ENCODE measurements at regions not wholly inside any gene's neighbourhood (a gene's known extent, or its start where the extent isn't known, plus 50 kb on each side); places are given as distances from the start of the nearest gene placed in this dataset.

- Histone ChIP-seq H3K9me3 (no peaks in the 10 kb centered on the region), H3K27me3 (no peaks in the 10 kb centered on the region), H3K36me3 (no peaks in the 10 kb centered on the region), H3K4me1 (no peaks in the 10 kb centered on the region), H3K4me3 (ENCODE audit: low read depth, low read length) (no peak overlapping the region)
- DNase-seq = no peak
- no peak for TF ChIP-seq CTCF (IDR thresholded peaks at IDR 0.05; ENCODE audit: low read depth, low read length)
These were observed 146.3 kb downstream of the CDCA7 start for GRCh38 chr2:173500953-173501352.

- Histone ChIP-seq H3K36me3 (no peaks in the 10 kb centered on the region), H3K27me3 (no peaks in the 10 kb centered on the region), H3K9me3 (no peaks in the 10 kb centered on the region), H3K4me3 (ENCODE audit: low read depth, low read length) (no peak overlapping the region), H3K4me1 (no peaks in the 10 kb centered on the region)
- no peak for DNase-seq
- TF ChIP-seq CTCF (IDR thresholded peaks at IDR 0.05; ENCODE audit: low read depth, low read length) = no peak
These were observed 147.6 kb downstream of the CDCA7 start for GRCh38 chr2:173502296-173502695.

GRCh38 chr2:173511357-173511756 lies 156.7 kb downstream of the CDCA7 start:
- no peak overlapping the region for H3K4me3 ChIP-seq (ENCODE audit: low read depth, low read length)
- no peaks in the 10 kb centered on the region for H3K9me3 ChIP-seq
- H3K36me3 ChIP-seq = no peaks in the 10 kb centered on the region
- no peaks in the 10 kb centered on the region for H3K4me1 ChIP-seq
- no peak for DNase-seq
- H3K27me3 ChIP-seq = no peaks in the 10 kb centered on the region; the same call in 1 of the 2 replicates
- TF ChIP-seq CTCF (IDR thresholded peaks at IDR 0.05; ENCODE audit: low read depth, low read length) = no peak

- H3K27me3 ChIP-seq = no peaks in the 10 kb centered on the region; the same call in 1 of the 2 replicates
- no peak for DNase-seq
- no peaks in the 10 kb centered on the region for H3K36me3 ChIP-seq
- H3K4me1 ChIP-seq = no peaks in the 10 kb centered on the region
- H3K4me3 ChIP-seq (ENCODE audit: low read depth, low read length) = no peak overlapping the region
- TF ChIP-seq CTCF (IDR thresholded peaks at IDR 0.05; ENCODE audit: low read depth, low read length) = no peak
- no peaks in the 10 kb centered on the region for H3K9me3 ChIP-seq
These were observed 157.3 kb downstream of the CDCA7 start for GRCh38 chr2:173511942-173512341.

- no peak for TF ChIP-seq CTCF (IDR thresholded peaks at IDR 0.05; ENCODE audit: low read depth, low read length)
- no peak for DNase-seq
- no peaks in the 10 kb centered on the region for H3K36me3 ChIP-seq
- no peaks in the 10 kb centered on the region; the same call in 1 of the 2 replicates for H3K27me3 ChIP-seq
- no peak overlapping the region for H3K4me3 ChIP-seq (ENCODE audit: low read depth, low read length)
- H3K4me1 ChIP-seq = no peaks in the 10 kb centered on the region
- H3K9me3 ChIP-seq = no peaks in the 10 kb centered on the region
These were observed 158.5 kb downstream of the CDCA7 start for GRCh38 chr2:173513107-173513727.

- Histone ChIP-seq H3K9me3 (no peaks in the 10 kb centered on the region), H3K27me3 (no peaks in the 10 kb centered on the region; the same call in 1 of the 2 replicates), H3K4me3 (ENCODE audit: low read depth, low read length) (no peak overlapping the region), H3K4me1 (no peaks in the 10 kb centered on the region), H3K36me3 (no peaks in the 10 kb centered on the region)
- DNase-seq = no peak
- TF ChIP-seq CTCF (IDR thresholded peaks at IDR 0.05; ENCODE audit: low read depth, low read length) = no peak
These were observed 166.2 kb downstream of the CDCA7 start for GRCh38 chr2:173520918-173521317.
